ENCODE measurements at regions not wholly inside any gene's neighbourhood (a gene's known extent, or its start where the extent isn't known, plus 50 kb on each side); places are given as distances from the start of the nearest gene placed in this dataset.

GRCh38 chr3:182364723-182365650 lies 428.3 kb upstream of the ATP11B start:
- DNase-seq = no peak

- no peak for DNase-seq
These were observed 426.6 kb upstream of the ATP11B start for GRCh38 chr3:182366746-182367145.

GRCh38 chr3:182369861-182370260 lies 423.4 kb upstream of the ATP11B start:
- DNase-seq = no peak

- no peak for DNase-seq
These were observed 422.4 kb upstream of the ATP11B start for GRCh38 chr3:182370949-182371348.

GRCh38 chr3:182375916-182376315 lies 417.4 kb upstream of the ATP11B start:
- no peak for DNase-seq

GRCh38 chr3:182382112-182382857 lies 411.0 kb upstream of the ATP11B start:
- no peak for DNase-seq

- DNase-seq = no peak
These were observed 409.1 kb upstream of the ATP11B start for GRCh38 chr3:182384221-182384620.

- no peak for DNase-seq
These were observed 407.9 kb upstream of the ATP11B start for GRCh38 chr3:182385356-182385755.

- DNase-seq = no peak
These were observed 404.8 kb upstream of the ATP11B start for GRCh38 chr3:182388506-182388905.

GRCh38 chr3:182389071-182389815 lies 404.1 kb upstream of the ATP11B start:
- DNase-seq = no peak

- DNase-seq = no peak
These were observed 402.9 kb upstream of the ATP11B start for GRCh38 chr3:182390421-182390820.

- no peak for DNase-seq
These were observed 400.9 kb upstream of the ATP11B start for GRCh38 chr3:182392182-182392937.

GRCh38 chr3:182393151-182393550 lies 400.2 kb upstream of the ATP11B start:
- DNase-seq = no peak

- DNase-seq = no peak
These were observed 399.4 kb upstream of the ATP11B start for GRCh38 chr3:182393830-182394367.

- DNase-seq = no peak
These were observed 396.1 kb upstream of the ATP11B start for GRCh38 chr3:182397164-182397563.

- no peak for DNase-seq
These were observed 393.1 kb upstream of the ATP11B start for GRCh38 chr3:182399978-182400737.

- no peak for DNase-seq
These were observed 392.5 kb upstream of the ATP11B start for GRCh38 chr3:182400838-182401237.

- no peak for DNase-seq
These were observed 389.3 kb upstream of the ATP11B start for GRCh38 chr3:182404031-182404430.

GRCh38 chr3:182405759-182406158 lies 387.5 kb upstream of the ATP11B start:
- DNase-seq = no peak

GRCh38 chr3:182406786-182407185 lies 386.5 kb upstream of the ATP11B start:
- no peak for DNase-seq

- DNase-seq = no peak
These were observed 383.3 kb upstream of the ATP11B start for GRCh38 chr3:182410051-182410450.

All from activated effector memory CD4-positive, alpha-beta T cell treated with Interleukin-2 at 50 U/mL for 16 hours (primary cell).